GM12875 (cell line): ENCODE measurements at regions not wholly inside any gene's neighbourhood (a gene's known extent, or its start where the extent isn't known, plus 50 kb on each side); places are given as distances from the start of the nearest gene placed in this dataset.

Source experiments
- H3K4me3 ChIP-seq: one replicate; pipeline ENCODE4 v1.5.1; 2011; ENCODE audit warnings: low read depth, low read length, control low read depth
- TF ChIP-seq, protein P1 (sequence below): IDR thresholded peaks from 2 replicates; pipeline ENCODE4 v1.5.1; 2011; ENCODE audit warnings: low read depth, mild to moderate bottlenecking, control low read depth, inconsistent platforms, low read length, moderate library complexity, borderline replicate concordance; ENCODE audit not compliant: insufficient read depth

DNA sequence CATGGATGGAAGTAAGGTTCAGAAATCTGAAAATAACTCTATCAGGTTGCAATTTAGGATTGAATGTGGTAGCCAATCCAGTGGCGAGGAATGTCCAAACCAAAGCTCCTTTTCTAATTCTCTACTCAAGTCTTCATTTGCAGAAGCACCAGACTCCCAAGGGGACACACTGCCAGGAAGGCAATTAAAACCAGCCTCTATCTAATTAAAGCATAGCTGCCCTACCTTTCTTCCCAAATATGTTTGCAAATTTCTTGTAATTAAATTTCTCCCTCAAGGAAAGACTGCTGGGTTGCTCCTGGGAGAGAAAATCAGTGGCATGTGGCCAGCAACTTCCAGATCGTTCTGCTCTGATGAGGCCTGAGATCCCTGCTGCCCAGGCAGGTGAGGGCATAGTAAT, 153.4 kb upstream of the MCTP2 start:
- TF ChIP-seq, protein P1, sequence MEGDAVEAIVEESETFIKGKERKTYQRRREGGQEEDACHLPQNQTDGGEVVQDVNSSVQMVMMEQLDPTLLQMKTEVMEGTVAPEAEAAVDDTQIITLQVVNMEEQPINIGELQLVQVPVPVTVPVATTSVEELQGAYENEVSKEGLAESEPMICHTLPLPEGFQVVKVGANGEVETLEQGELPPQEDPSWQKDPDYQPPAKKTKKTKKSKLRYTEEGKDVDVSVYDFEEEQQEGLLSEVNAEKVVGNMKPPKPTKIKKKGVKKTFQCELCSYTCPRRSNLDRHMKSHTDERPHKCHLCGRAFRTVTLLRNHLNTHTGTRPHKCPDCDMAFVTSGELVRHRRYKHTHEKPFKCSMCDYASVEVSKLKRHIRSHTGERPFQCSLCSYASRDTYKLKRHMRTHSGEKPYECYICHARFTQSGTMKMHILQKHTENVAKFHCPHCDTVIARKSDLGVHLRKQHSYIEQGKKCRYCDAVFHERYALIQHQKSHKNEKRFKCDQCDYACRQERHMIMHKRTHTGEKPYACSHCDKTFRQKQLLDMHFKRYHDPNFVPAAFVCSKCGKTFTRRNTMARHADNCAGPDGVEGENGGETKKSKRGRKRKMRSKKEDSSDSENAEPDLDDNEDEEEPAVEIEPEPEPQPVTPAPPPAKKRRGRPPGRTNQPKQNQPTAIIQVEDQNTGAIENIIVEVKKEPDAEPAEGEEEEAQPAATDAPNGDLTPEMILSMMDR, result no peak
- H3K4me3 ChIP-seq, result no peak overlapping the region

DNA sequence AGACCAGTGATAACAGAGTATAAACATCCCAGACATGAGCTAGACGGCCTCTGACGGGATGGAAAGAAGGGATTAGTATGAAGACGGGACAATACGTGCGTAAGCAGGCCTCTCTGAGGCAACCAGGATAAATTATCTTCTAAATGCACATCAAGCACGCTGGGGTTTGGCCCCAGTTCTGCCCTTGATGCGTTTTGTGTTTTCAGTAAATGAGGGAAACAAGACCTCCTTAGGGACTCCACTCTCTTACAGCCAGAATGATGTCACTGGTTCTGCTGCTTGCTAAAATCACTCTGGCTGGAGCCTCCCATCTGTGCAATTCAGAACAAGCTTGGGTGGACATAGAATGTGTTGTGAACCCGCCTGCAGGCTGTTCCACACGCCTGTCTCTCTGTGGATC, 156.0 kb upstream of the MCTP2 start:
- no peak overlapping the region for H3K4me3 ChIP-seq
- TF ChIP-seq, protein P1, result no peak

DNA sequence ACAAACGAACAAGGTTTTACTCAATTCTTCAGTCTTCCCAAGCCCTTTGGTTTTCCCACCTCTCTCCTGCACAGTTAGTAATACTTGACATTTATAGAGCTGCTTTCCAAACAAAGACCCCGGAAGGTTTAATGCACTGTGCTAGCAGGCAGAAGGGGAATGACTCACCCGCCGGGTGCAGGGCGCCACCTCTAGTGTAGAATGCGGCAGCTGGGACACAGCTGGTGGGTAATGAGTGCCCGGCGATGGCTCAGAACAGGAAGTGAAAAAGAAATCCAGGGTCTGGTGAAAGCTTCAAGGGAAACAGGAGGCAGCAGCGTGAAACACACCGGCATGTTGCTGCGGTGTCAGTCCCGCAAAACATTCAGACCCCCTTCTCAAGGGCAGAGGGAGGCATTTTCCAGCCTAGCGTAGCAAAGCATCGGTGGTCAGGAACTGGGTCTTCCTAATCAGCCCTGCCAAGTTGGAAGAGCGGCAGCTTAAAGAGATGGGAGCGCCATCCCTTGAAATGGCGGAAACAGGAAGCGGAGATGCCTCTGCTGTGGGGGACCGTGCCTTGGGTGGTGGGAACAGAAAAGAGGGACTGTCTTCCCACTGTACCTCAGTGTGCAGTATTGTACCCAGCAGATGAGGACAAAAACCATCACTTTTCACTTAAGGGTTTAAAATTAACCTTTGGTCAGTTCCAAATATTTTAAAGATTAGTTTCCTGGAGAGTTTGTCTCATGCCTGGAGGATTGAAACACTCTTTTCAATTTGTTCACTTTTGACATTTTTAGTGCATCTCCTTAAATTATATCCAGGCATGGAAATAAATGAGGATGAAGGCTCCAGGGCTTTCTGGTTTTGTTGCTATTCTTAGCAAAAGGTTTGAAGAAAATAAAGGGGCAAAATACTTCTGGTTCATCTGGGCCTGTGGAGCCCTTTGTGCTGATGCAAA, 160.7 kb upstream of the MCTP2 start:
- no peak overlapping the region for H3K4me3 ChIP-seq
- TF ChIP-seq, protein P1, result no peak

DNA sequence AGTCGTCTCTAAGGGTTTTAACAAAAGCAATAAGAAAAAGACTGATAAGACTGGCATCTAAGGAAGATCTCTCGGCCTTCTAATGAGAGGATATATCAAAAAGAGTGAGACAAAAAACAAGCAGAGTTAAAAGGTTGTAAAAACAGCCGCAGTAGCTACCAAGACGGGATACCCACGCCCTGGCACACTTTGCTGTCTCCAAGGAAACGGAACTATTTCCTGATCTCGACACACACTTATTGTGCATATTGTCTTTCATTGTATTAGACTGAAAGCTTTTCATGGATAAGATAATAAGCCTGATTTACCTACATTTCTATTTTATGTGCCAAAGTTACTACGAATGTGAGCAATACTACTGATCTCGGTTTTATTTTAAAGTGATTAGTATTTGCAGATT, 161.5 kb upstream of the MCTP2 start:
- H3K4me3 ChIP-seq, result no peak overlapping the region
- TF ChIP-seq, protein P1, result no peak

DNA sequence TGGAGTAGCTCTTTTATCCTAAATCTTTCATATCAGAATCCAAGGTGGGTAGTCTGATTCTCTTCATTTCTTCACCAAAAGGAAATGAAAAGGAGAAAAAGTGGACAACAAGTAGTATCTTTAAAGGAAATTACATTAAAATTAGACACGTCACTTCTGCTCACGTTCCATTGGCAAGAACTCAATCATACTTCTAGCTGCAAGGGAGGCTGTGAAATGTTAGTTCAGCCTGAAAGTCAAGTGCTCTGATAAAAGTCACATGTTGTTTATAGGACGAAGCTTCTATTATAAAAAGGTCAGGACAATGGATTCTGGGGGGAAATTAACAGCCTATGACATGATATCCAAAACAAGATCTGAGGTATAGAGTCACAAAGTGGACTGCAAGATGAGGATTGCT, 164.6 kb upstream of the MCTP2 start:
- TF ChIP-seq, protein P1, result no peak
- no peak overlapping the region for H3K4me3 ChIP-seq

DNA sequence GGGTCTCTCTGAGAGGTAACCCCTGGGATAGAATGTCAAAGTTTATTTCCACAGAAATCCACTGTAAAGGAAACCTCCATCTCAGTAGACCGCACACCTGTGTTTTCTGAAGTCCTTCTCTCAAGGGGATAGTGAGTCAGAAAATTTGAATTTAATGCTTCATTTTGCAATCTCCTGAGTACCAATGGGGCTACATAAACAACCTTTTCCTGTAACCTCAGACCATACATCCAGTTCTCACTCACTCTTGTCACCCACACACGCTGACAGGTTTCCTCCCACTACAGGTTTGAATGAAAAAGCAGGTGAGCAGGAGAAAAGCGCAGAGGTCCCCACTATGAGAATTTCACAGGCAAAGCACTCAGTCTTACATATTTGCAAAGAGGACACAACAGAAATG, 165.3 kb upstream of the MCTP2 start:
- no peak overlapping the region for H3K4me3 ChIP-seq
- TF ChIP-seq, protein P1, result no peak
